H9 (cell line): ENCODE measurements at regions not wholly inside any gene's neighbourhood (a gene's known extent, or its start where the extent isn't known, plus 50 kb on each side); places are given as distances from the start of the nearest gene placed in this dataset.

ENCODE experiments used
- DNase-seq: peaks from one replicate; pipeline ENCODE4 v3.0.0-alpha.2; 2017
- H2AFZ ChIP-seq: one replicate; pipeline ENCODE4 v1.6.1; 2013; ENCODE audit warnings: mild to moderate bottlenecking, low read length, control low read depth, moderate library complexity
- H2AK5ac ChIP-seq: 2 replicates; pipeline ENCODE4 v1.6.1; 2013; ENCODE audit warnings: low read length, control low read depth, mixed read lengths; ENCODE audit not compliant: insufficient read length
- H2BK120ac ChIP-seq: one replicate; pipeline ENCODE4 v1.6.1; 2013; ENCODE audit warnings: low read depth, mild to moderate bottlenecking, low read length, control low read depth, inconsistent platforms; ENCODE audit not compliant: poor library complexity, severe bottlenecking
- H2BK12ac ChIP-seq: 2 replicates; pipeline ENCODE4 v1.6.1; 2013; ENCODE audit warnings: low read length, control low read depth, mixed read lengths, low read depth; ENCODE audit not compliant: insufficient read length
- H2BK15ac ChIP-seq: 2 replicates; pipeline ENCODE4 v1.6.1; 2013; ENCODE audit warnings: low read depth, low read length, control low read depth
- H2BK20ac ChIP-seq: one replicate; pipeline ENCODE4 v1.6.1; 2013; ENCODE audit warnings: low read depth, mild to moderate bottlenecking, low read length, control low read depth, inconsistent platforms; ENCODE audit not compliant: poor library complexity, severe bottlenecking
- H2BK5ac ChIP-seq: 2 replicates; pipeline ENCODE4 v1.6.1; 2013; ENCODE audit warnings: low read length, control low read depth, mixed read lengths; ENCODE audit not compliant: insufficient read length
- H3K14ac ChIP-seq: 2 replicates; pipeline ENCODE4 v1.6.1; 2013; ENCODE audit warnings: low read length, control low read depth; ENCODE audit not compliant: insufficient read depth
- H3K18ac ChIP-seq: 2 replicates; pipeline ENCODE4 v1.6.1; 2013; ENCODE audit warnings: low read depth, mild to moderate bottlenecking, mixed read lengths, low read length, control low read depth; ENCODE audit not compliant: insufficient read length
- H3K23ac ChIP-seq: 2 replicates; pipeline ENCODE4 v1.6.1; 2013; ENCODE audit warnings: low read length, control low read depth, mixed read lengths, low read depth; ENCODE audit not compliant: insufficient read length
- H3K23me2 ChIP-seq: 2 replicates; pipeline ENCODE4 v1.6.1; 2013; ENCODE audit warnings: low read depth, mild to moderate bottlenecking, mixed read lengths, low read length, control low read depth; ENCODE audit not compliant: insufficient read length, poor library complexity, severe bottlenecking
- H3K27ac ChIP-seq: 2 replicates; pipeline ENCODE4 v1.5.1; 2013; ENCODE audit warnings: low read length, control low read depth, mixed read lengths, low read depth; ENCODE audit not compliant: insufficient read length
- H3K27me3 ChIP-seq: 2 replicates; pipeline ENCODE4 v1.6.1; 2013; ENCODE audit warnings: low read length, control low read depth, inconsistent platforms; ENCODE audit not compliant: insufficient read depth
- H3K4ac ChIP-seq: 2 replicates; pipeline ENCODE4 v1.6.1; 2013; ENCODE audit warnings: low read depth, mild to moderate bottlenecking, control low read depth, inconsistent platforms, low read length, moderate library complexity
- H3K4me1 ChIP-seq: 2 replicates; pipeline ENCODE4 v1.6.1; 2013; ENCODE audit warnings: low read length, control low read depth, inconsistent platforms; ENCODE audit not compliant: insufficient read depth
- H3K4me2 ChIP-seq: 2 replicates; pipeline ENCODE4 v1.6.1; 2013; ENCODE audit warnings: low read length, control low read depth, mixed read lengths; ENCODE audit not compliant: insufficient read length, insufficient read depth
- H3K56ac ChIP-seq: 2 replicates; pipeline ENCODE4 v1.6.1; 2013; ENCODE audit warnings: low read depth, mild to moderate bottlenecking, mixed read lengths, low read length, control low read depth; ENCODE audit not compliant: insufficient read length
- H3K79me1 ChIP-seq: 2 replicates; pipeline ENCODE4 v1.6.1; 2013; ENCODE audit warnings: low read depth, mild to moderate bottlenecking, moderate library complexity, low read length, control low read depth, inconsistent platforms; ENCODE audit not compliant: insufficient read depth, poor library complexity, severe bottlenecking
- H3K79me2 ChIP-seq: 2 replicates; pipeline ENCODE4 v1.6.1; 2013; ENCODE audit warnings: low read length, control low read depth, inconsistent platforms; ENCODE audit not compliant: insufficient read depth
- H3K9ac ChIP-seq: 2 replicates; pipeline ENCODE4 v1.6.1; 2013; ENCODE audit warnings: low read length, control low read depth, mixed read lengths; ENCODE audit not compliant: insufficient read length; ENCODE audit errors: extremely low read depth
- H3K9me3 ChIP-seq: one replicate; pipeline ENCODE4 v1.6.1; 2013; ENCODE audit warnings: low read depth, low read length, inconsistent platforms; ENCODE audit not compliant: control insufficient read depth
- H3T11ph ChIP-seq: one replicate; pipeline ENCODE4 v1.6.1; 2013; ENCODE audit warnings: mild to moderate bottlenecking, low read length, control low read depth, inconsistent platforms
- H4K20me1 ChIP-seq: one replicate; pipeline ENCODE4 v1.6.1; 2013; ENCODE audit not compliant: control insufficient read depth, insufficient read length, insufficient read depth
- H4K5ac ChIP-seq: 2 replicates; pipeline ENCODE4 v1.6.1; 2013; ENCODE audit warnings: low read depth, mild to moderate bottlenecking, mixed read lengths, low read length, control low read depth; ENCODE audit not compliant: insufficient read length
- H4K8ac ChIP-seq: replicated peaks from 2 replicates; pipeline ENCODE4 v1.6.1; 2013; ENCODE audit warnings: low read length, control low read depth, mixed read lengths, low read depth; ENCODE audit not compliant: insufficient read length
- H4K91ac ChIP-seq: 2 replicates; pipeline ENCODE4 v1.6.1; 2013; ENCODE audit warnings: low read depth, mild to moderate bottlenecking, moderate library complexity, mixed read lengths, low read length, control low read depth; ENCODE audit not compliant: insufficient read length
- H3K27ac Mint-ChIP-seq, 3 experiments: 2 replicates in 2 of 3; 3 replicates in 1 of 3; pipeline ENCODE4 v1.8.0; 2020 to 2021; ENCODE audit warnings: mixed read lengths in 3 of 3, mild to moderate bottlenecking in 1 of 3, moderate library complexity in 1 of 3
- H3K27me3 Mint-ChIP-seq: 2 replicates; pipeline ENCODE4 v1.8.0; 2021; ENCODE audit warnings: low read depth, mild to moderate bottlenecking, moderate library complexity, mixed read lengths
- H3K36me3 Mint-ChIP-seq, 3 experiments: 2 replicates in 2 of 3; 3 replicates in 1 of 3; pipeline ENCODE4 v1.8.0; 2020 to 2021; ENCODE audit warnings: low read depth in 3 of 3, mixed read lengths in 3 of 3; ENCODE audit not compliant: insufficient read depth in 1 of 3
- H3K4me1 Mint-ChIP-seq, 2 experiments: 2 replicates each; pipeline ENCODE4 v1.8.0; 2020; ENCODE audit warnings: mixed read lengths in 2 of 2
- H3K4me3 Mint-ChIP-seq, 2 experiments: 2 replicates in 1 of 2; 3 replicates in 1 of 2; pipeline ENCODE4 v1.8.0; 2020 to 2021; ENCODE audit warnings: mild to moderate bottlenecking in 2 of 2, mixed read lengths in 2 of 2, moderate library complexity in 1 of 2
- H3K9me3 Mint-ChIP-seq, 2 experiments: 2 replicates in 1 of 2; 3 replicates in 1 of 2; pipeline ENCODE4 v1.8.0; 2020; ENCODE audit warnings: mild to moderate bottlenecking in 2 of 2, mixed read lengths in 2 of 2, moderate library complexity in 1 of 2
- CTCF ChIP-seq: fragments of 200-600 bp; sonication (generic); conservative IDR thresholded peaks from 3 replicates; pipeline ENCODE4 v1.8.0; 2021; ENCODE audit warnings: antibody characterized with exemption, mild to moderate bottlenecking
- WGBS: extraction: QIAGEN DNeasy Blood & Tissue Kit; methylation state at CpG from one replicate; pipeline ENCODE4 v1.1.7; 2013; ENCODE audit warnings: missing lambda C conversion rate, low lambda C conversion rate, mixed read lengths; ENCODE audit not compliant: insufficient read length; ENCODE audit errors: extremely low coverage; 5-methylcytosine and 5-hydroxymethylcytosine counted together

DNA sequence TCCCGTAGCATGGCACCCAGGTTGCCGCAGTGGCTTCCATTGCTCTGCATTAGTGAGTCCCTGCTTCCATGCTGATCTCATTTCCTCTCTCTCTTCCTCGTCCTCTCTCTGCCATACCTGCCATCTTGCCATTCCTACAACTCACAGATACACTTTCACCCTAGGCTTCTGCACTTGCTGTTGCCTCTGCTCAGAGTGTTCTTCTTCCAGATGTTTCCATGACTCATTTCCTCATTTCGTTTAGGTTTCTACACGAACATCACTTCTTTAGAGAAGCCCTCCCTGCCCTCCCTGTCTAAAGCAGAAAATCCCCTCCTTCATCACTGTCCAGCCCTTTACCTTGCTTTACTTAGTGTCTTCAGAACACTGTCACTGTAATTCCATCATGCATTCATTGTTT is 115.2 kb upstream of the WWC1 start:
- H3K79me2 ChIP-seq = no peaks in the 10 kb centered on the region
- H4K91ac ChIP-seq = no peak overlapping the region
- no peak overlapping the region for H3K14ac ChIP-seq
- no peak overlapping the region for H3K9ac ChIP-seq
- Mint-ChIP-seq H3K27ac (no peak overlapping the region), H3K4me3 (no peak overlapping the region), H3K4me1 (peaks cover 23 to 33% of the 10 kb centered on the region in 2 experiments), H3K27me3 (no peaks in the 10 kb centered on the region; the same call in 1 of the 2 replicates), H3K9me3 (no peaks in the 10 kb centered on the region), H3K36me3 (no peaks in the 10 kb centered on the region; a peak in 1 of 7 replicates)
- no peak overlapping the region for H3K23ac ChIP-seq
- H3K27ac ChIP-seq = no peak overlapping the region
- no CpG with 5 or more reads among the region's 5 CpGs for whole genome bisulfite sequencing
- H4K8ac ChIP-seq = no peak overlapping the region
- H3K9me3 ChIP-seq = no peaks in the 10 kb centered on the region
- H3K4me1 ChIP-seq = peaks cover 3% of the 10 kb centered on the region; the same call in 1 of the 2 replicates
- no peak overlapping the region for H2BK12ac ChIP-seq
- H4K5ac ChIP-seq = no peak overlapping the region
- H2BK15ac ChIP-seq = no peak overlapping the region
- DNase-seq = no peak
- H3K23me2 ChIP-seq = no peaks in the 10 kb centered on the region
- no peaks in the 10 kb centered on the region for H3K79me1 ChIP-seq
- H3K56ac ChIP-seq = no peak overlapping the region
- H2AFZ ChIP-seq = no peak overlapping the region
- H3K4me2 ChIP-seq = no peak overlapping the region
- H2BK120ac ChIP-seq = no peak overlapping the region
- H3K18ac ChIP-seq = no peak overlapping the region
- no peaks in the 10 kb centered on the region for H3K27me3 ChIP-seq
- H3K4ac ChIP-seq = no peak overlapping the region
- no peak for TF ChIP-seq CTCF
- no peak overlapping the region for H2AK5ac ChIP-seq
- no peak overlapping the region for H2BK5ac ChIP-seq
- no peak overlapping the region for H2BK20ac ChIP-seq
- no peaks in the 10 kb centered on the region for H4K20me1 ChIP-seq
- H3T11ph ChIP-seq = no peak overlapping the region
